HepG2 (cell line): ENCODE measurements at regions not wholly inside any gene's neighbourhood (a gene's known extent, or its start where the extent isn't known, plus 50 kb on each side); places are given as distances from the start of the nearest gene placed in this dataset.

Experiments used
- ATAC-seq: fragments of 200-7000 bp; cut with Tn5 transposase; 3 replicates; pipeline ENCODE4 v1.9.1; 2020; ENCODE audit warnings: mild to moderate bottlenecking, moderate library complexity
- BruUV-seq: library from RNA; stranded (reverse); fragments of 400-500 nt; replicated peaks from 2 replicates; lab custom pipeline; 2021; lab: Mats Ljungman, UMichigan
- CTCF ChIA-PET: fragments of 300-600 bp; formaldehyde crosslinking; extraction: SDS; loops from one replicate; lab custom pipeline; 2021; ENCODE audit warnings: low total read pairs, inconsistent platforms, low intra/inter-chr PET ratio; lab: Yijun Ruan, JAX
- POLR2A ChIA-PET: fragments of 350-600 bp; sonication (Branson Sonifier 250); formaldehyde crosslinking; loops from one replicate; lab custom pipeline; 2020; ENCODE audit warnings: antibody characterized with exemption, inconsistent platforms; lab: Yijun Ruan, JAX
- DNase-seq: peaks from one replicate; pipeline ENCODE4 v3.0.0-alpha.2; 2015; ENCODE audit warnings: low spot score
- FAIRE-seq: peaks from 3 replicates; lab custom pipeline; 2011; peaks lifted over from hg19 to GRCh38; lab: Jason Lieb, UNC
- H2AFZ ChIP-seq: one replicate; pipeline ENCODE4 v1.6.1; 2011; ENCODE audit warnings: low read length, inconsistent platforms
- H3K27ac ChIP-seq: fragments of 300-600 bp; 3 replicates; pipeline ENCODE4 v1.8.0; 2011; ENCODE audit warnings: mixed run types, mild to moderate bottlenecking, mixed read lengths, low read length, inconsistent platforms; ENCODE audit not compliant: insufficient read depth; ENCODE audit errors: extremely low read length
- H3K27me3 ChIP-seq, 2 experiments: fragments of 200-600 bp in 1 of 2; 2 replicates in 1 of 2; 3 replicates in 1 of 2; pipeline versions ENCODE4 v1.6.0 to v1.8.0; 2011; ENCODE audit warnings: low read length in 2 of 2, mild to moderate bottlenecking in 2 of 2, moderate library complexity in 2 of 2, inconsistent platforms in 1 of 2; ENCODE audit not compliant: insufficient read depth in 2 of 2, control insufficient read depth in 1 of 2
- H3K36me3 ChIP-seq, 2 experiments: fragments of 200-600 bp in 1 of 2; replicated peaks in 1 of 2; 2 replicates in 1 of 2; 3 replicates in 1 of 2; pipeline versions ENCODE4 v1.5.1 to v1.8.0; 2011; ENCODE audit warnings: low read length in 2 of 2, inconsistent platforms in 1 of 2; ENCODE audit not compliant: insufficient read depth in 2 of 2, control insufficient read depth in 1 of 2
- H3K4me1 ChIP-seq: 2 replicates; pipeline ENCODE4 v1.5.1; 2012; ENCODE audit warnings: low read length, inconsistent platforms; ENCODE audit not compliant: insufficient read depth
- H3K4me2 ChIP-seq: 2 replicates; pipeline ENCODE4 v1.6.0; 2011; ENCODE audit warnings: low read depth, low read length, inconsistent platforms
- H3K4me3 ChIP-seq, 3 experiments: fragments of 200-600 bp in 1 of 3; sonication (generic), shearing (Covaris generic) in 1 of 3; replicated peaks in 1 of 3; 2 replicates each; pipeline ENCODE4 v1.5.1; 2011 to 2016; ENCODE audit warnings: low read length in 3 of 3, inconsistent platforms in 2 of 3, low read depth in 2 of 3, mild to moderate bottlenecking in 2 of 3, control low read depth in 1 of 3, mixed read lengths in 1 of 3; ENCODE audit not compliant: insufficient read depth in 1 of 3
- H3K79me2 ChIP-seq: one replicate; pipeline ENCODE4 v1.6.1; 2011; ENCODE audit warnings: low read length, inconsistent platforms; ENCODE audit not compliant: insufficient read depth
- H3K9ac ChIP-seq: 2 replicates; pipeline ENCODE4 v1.6.0; 2011; ENCODE audit warnings: mild to moderate bottlenecking, low read depth, low read length, inconsistent platforms; ENCODE audit not compliant: insufficient read depth
- H3K9me3 ChIP-seq: 2 replicates; pipeline ENCODE4 v1.5.1; 2012; ENCODE audit warnings: mild to moderate bottlenecking, low read length
- H4K20me1 ChIP-seq: 2 replicates; pipeline ENCODE4 v1.6.0; 2011; ENCODE audit warnings: inconsistent platforms, mild to moderate bottlenecking, low read length, moderate library complexity; ENCODE audit not compliant: insufficient read depth
- KDM1A ChIP-seq: IDR thresholded peaks from 2 replicates; pipeline ENCODE4 v1.6.1; 2016; ENCODE audit warnings: missing compliant biosample characterization
- MYNN ChIP-seq: sonication (generic); formaldehyde crosslinking; IDR thresholded peaks from 2 replicates; pipeline ENCODE4 v1.4.0; 2020; ENCODE audit warnings: mild to moderate bottlenecking, low read depth, missing genetic modification reagents
- NR0B2 ChIP-seq: sonication (generic); formaldehyde crosslinking; IDR thresholded peaks from 2 replicates; pipeline ENCODE4 v1.4.0; 2020; ENCODE audit warnings: mild to moderate bottlenecking, missing genetic modification reagents
- NR1H2 ChIP-seq: sonication (generic); formaldehyde crosslinking; IDR thresholded peaks from 2 replicates; pipeline ENCODE4 v1.8.1; 2022; ENCODE audit warnings: low read depth, missing genetic modification reagents, borderline replicate concordance
- RBFOX2 ChIP-seq: fragments of 200-400 bp; formaldehyde crosslinking; IDR thresholded peaks from 2 replicates; pipeline ENCODE4 v1.6.1; 2017; ENCODE audit warnings: low read depth, mild to moderate bottlenecking, low read length
- RNF219 ChIP-seq: sonication (generic); formaldehyde crosslinking; IDR thresholded peaks from 2 replicates; pipeline ENCODE4 v1.5.0; 2020; ENCODE audit warnings: mild to moderate bottlenecking, missing genetic modification reagents
- SALL2 ChIP-seq: sonication (generic); formaldehyde crosslinking; IDR thresholded peaks from 2 replicates; pipeline ENCODE4 v1.8.1; 2023; ENCODE audit warnings: mild to moderate bottlenecking, missing genetic modification reagents, inconsistent platforms
- SMARCC2 ChIP-seq: fragments of 450-650 bp; IDR thresholded peaks from 2 replicates; pipeline ENCODE4 v1.6.1; 2017; ENCODE audit warnings: antibody characterized with exemption, mild to moderate bottlenecking
- TFDP2 ChIP-seq: sonication (generic); formaldehyde crosslinking; IDR thresholded peaks from 2 replicates; pipeline ENCODE4 v1.4.0; 2020; ENCODE audit warnings: missing genetic modification reagents
- U2AF1 ChIP-seq: fragments of 200-400 bp; formaldehyde crosslinking; optimal IDR thresholded peaks from 2 replicates; pipeline ENCODE3; 2017; ENCODE audit warnings: mild to moderate bottlenecking, low read depth, low read length
- ZBTB39 ChIP-seq: sonication (generic); formaldehyde crosslinking; IDR thresholded peaks from 2 replicates; pipeline ENCODE4 v1.5.0; 2020; ENCODE audit warnings: missing genetic modification reagents
- ZC3H13 ChIP-seq: sonication (generic); formaldehyde crosslinking; IDR thresholded peaks from 2 replicates; pipeline ENCODE4 v1.8.1; 2023; ENCODE audit warnings: mild to moderate bottlenecking, missing genetic modification reagents, moderate library complexity
- ZFP62 ChIP-seq: sonication (generic); formaldehyde crosslinking; IDR thresholded peaks from 2 replicates; pipeline ENCODE4 v1.4.0; 2020; ENCODE audit warnings: missing genetic modification reagents
- ZNF652 ChIP-seq: IDR thresholded peaks from 2 replicates; pipeline ENCODE4 v1.6.1; 2016; ENCODE audit warnings: low read depth, borderline replicate concordance
- ZNF772 ChIP-seq: sonication (generic); formaldehyde crosslinking; IDR thresholded peaks from 2 replicates; pipeline ENCODE4 v1.5.0; 2020; ENCODE audit warnings: mild to moderate bottlenecking, missing genetic modification reagents
- WGBS: methylation state at CpG from one replicate; pipeline ENCODE4 v1.1.6; 2017; ENCODE audit warnings: low lambda C conversion rate; 5-methylcytosine and 5-hydroxymethylcytosine counted together
- in situ Hi-C: cut with HindIII; loops from 2 replicates; pipeline ENCODE4 v1.10.0; 2017; ENCODE audit warnings: low pct_unique_long_range_greater_than_20kb; ENCODE audit not compliant: extremely low pct_ligation_motif_present
- intact Hi-C: fragments of 100-400 bp; cut with micrococcal nuclease; formaldehyde crosslinking; loops from one replicate; pipeline ENCODE4 v1.10.0; 2022; ENCODE audit not compliant: unreplicated experiment

GRCh38 chr11:59009661-59010060, 70.4 kb downstream of the GLYATL1 start:
- Histone ChIP-seq H3K9me3 (no peaks in the 10 kb centered on the region), H3K4me3 (no peak overlapping the region), H3K27ac (no peak overlapping the region), H3K79me2 (no peaks in the 10 kb centered on the region), H3K4me1 (no peaks in the 10 kb centered on the region), H3K4me2 (no peak overlapping the region), H4K20me1 (no peaks in the 10 kb centered on the region), H3K27me3 (peaks cover 0 to 4% of the 10 kb centered on the region in 2 experiments; a peak in 3 of 5 replicates), H3K36me3 (no peaks in the 10 kb centered on the region), H2AFZ (no peak overlapping the region), H3K9ac (no peak overlapping the region)
- intact Hi-C loops: no loop called here
- ChIA-PET POLR2A (no interaction called here), CTCF (no interaction called here)
- TF ChIP-seq SMARCC2 (no peak), MYNN (CRISPR knock-in tag) (no peak), ZBTB39 (no peak), RBFOX2 (no peak), SALL2 (no peak), ZFP62 (CRISPR knock-in tag) (no peak), KDM1A (no peak)
- BruUV-seq: no TSS peak
- DNase-seq: no peak
- no peak for ATAC-seq
- in situ Hi-C loops: no loop called here
- FAIRE-seq: no peak
- 0% methylated on average over 2 of the region's 2 CpGs for WGBS

GRCh38 chr11:59010708-59011107, 71.4 kb downstream of the GLYATL1 start:
- intact Hi-C loops (no loop called here), in situ Hi-C loops (no loop called here)
- ChIA-PET POLR2A (no interaction called here), CTCF (no interaction called here)
- no peaks in the 10 kb centered on the region for H3K79me2 ChIP-seq
- no peak overlapping the region for H3K27ac ChIP-seq
- H3K4me2 ChIP-seq: no peak overlapping the region
- DNase-seq (no peak), FAIRE-seq (no peak), ATAC-seq (no peak)
- WGBS: 36% methylated on average over 3 of the region's 3 CpGs
- H3K9me3 ChIP-seq: no peaks in the 10 kb centered on the region
- no peaks in the 10 kb centered on the region for H4K20me1 ChIP-seq
- BruUV-seq: no TSS peak
- H3K4me3 ChIP-seq: no peak overlapping the region
- H2AFZ ChIP-seq: no peak overlapping the region
- H3K4me1 ChIP-seq: no peaks in the 10 kb centered on the region
- no peak overlapping the region for H3K9ac ChIP-seq
- peaks cover 0 to under 1% of the 10 kb centered on the region in 2 experiments; a peak in 2 of 5 replicates for H3K27me3 ChIP-seq
- H3K36me3 ChIP-seq: no peaks in the 10 kb centered on the region
- TF ChIP-seq ZC3H13 (CRISPR knock-in tag): no peak
- no peak for TF ChIP-seq U2AF1
- no peak for TF ChIP-seq ZNF652 (CRISPR knock-in tag)
- TF ChIP-seq RNF219 (CRISPR knock-in tag): no peak
- no peak for TF ChIP-seq TFDP2 (CRISPR knock-in tag)
- TF ChIP-seq NR0B2: no peak
- no peak for TF ChIP-seq ZNF772 (CRISPR knock-in tag)
- TF ChIP-seq NR1H2: no peak
